HEK293 (cell line): ENCODE measurements at regions not wholly inside any gene's neighbourhood (a gene's known extent, or its start where the extent isn't known, plus 50 kb on each side); places are given as distances from the start of the nearest gene placed in this dataset.

Source experiments
- CTCF ChIA-PET: fragments of 350-600 bp; formaldehyde crosslinking; extraction: SDS; loops from one replicate; lab custom pipeline; 2021; ENCODE audit warnings: antibody characterized with exemption; lab: Yijun Ruan, JAX
- POLR2A ChIA-PET: fragments of 300-600 bp; formaldehyde crosslinking; extraction: SDS; loops from one replicate; lab custom pipeline; 2020; ENCODE audit warnings: antibody characterized with exemption, inconsistent platforms; lab: Yijun Ruan, JAX
- H3K27ac ChIP-seq: fragments of 200-500 bp; sonication (Bioruptor generic); 2 replicates; pipeline ENCODE4 v1.5.1; 2014; ENCODE audit warnings: low read depth, low read length, control low read depth, inconsistent platforms; ENCODE audit errors: extremely low read depth
- H3K36me3 ChIP-seq, 2 experiments: fragments of 200-500 bp in 1 of 2; sonication (Bioruptor generic) in 1 of 2; 1 replicate in 1 of 2; 2 replicates in 1 of 2; pipeline ENCODE4 v1.5.1; 2014 to 2017; ENCODE audit warnings: inconsistent platforms in 2 of 2, low read length in 2 of 2; ENCODE audit not compliant: control insufficient read depth in 2 of 2, insufficient read depth in 1 of 2
- H3K4me1 ChIP-seq: fragments of 200-500 bp; sonication (Bioruptor generic); 2 replicates; pipeline ENCODE4 v1.5.1; 2014; ENCODE audit warnings: mild to moderate bottlenecking, low read length, inconsistent platforms; ENCODE audit not compliant: control insufficient read depth, insufficient read depth
- H3K4me3 ChIP-seq: 2 replicates; pipeline ENCODE4 v1.5.1; 2011; ENCODE audit warnings: low read depth, mild to moderate bottlenecking, control low read depth, low read length, moderate library complexity
- H3K9me3 ChIP-seq: fragments of 200-500 bp; sonication (Bioruptor generic); 2 replicates; pipeline ENCODE4 v1.5.1; 2014; ENCODE audit warnings: low read depth, low read length, inconsistent platforms; ENCODE audit not compliant: control insufficient read depth, insufficient read depth
- CTCF ChIP-seq: fragments of 450-650 bp; formaldehyde crosslinking; IDR thresholded peaks from 2 replicates; pipeline ENCODE4 v1.5.1; 2016; ENCODE audit warnings: missing biosample characterization, missing genetic modification characterization
- ZNF155 ChIP-seq: fragments of 450-650 bp; formaldehyde crosslinking; IDR thresholded peaks from 2 replicates; pipeline ENCODE4 v1.5.1; 2016; ENCODE audit warnings: missing biosample characterization, missing genetic modification characterization
- ZNF202 ChIP-seq: fragments of 450-650 bp; formaldehyde crosslinking; IDR thresholded peaks from 2 replicates; pipeline ENCODE4 v1.5.1; 2016; ENCODE audit warnings: missing biosample characterization, missing genetic modification characterization, borderline replicate concordance
- ZNF280D ChIP-seq: fragments of 450-650 bp; formaldehyde crosslinking; IDR thresholded peaks from 2 replicates; pipeline ENCODE4 v1.5.1; 2016; ENCODE audit warnings: missing biosample characterization, missing genetic modification characterization
- ZNF324 ChIP-seq: fragments of 450-650 bp; formaldehyde crosslinking; IDR thresholded peaks from 2 replicates; pipeline ENCODE4 v1.5.1; 2016; ENCODE audit warnings: missing biosample characterization, missing genetic modification characterization
- ZNF514 ChIP-seq: fragments of 450-650 bp; formaldehyde crosslinking; IDR thresholded peaks from 2 replicates; pipeline ENCODE4 v1.5.1; 2016; ENCODE audit warnings: missing biosample characterization, missing genetic modification characterization
- ZNF518A ChIP-seq: fragments of 450-650 bp; formaldehyde crosslinking; conservative IDR thresholded peaks from 2 replicates; pipeline ENCODE4 v1.5.1; 2016; ENCODE audit warnings: low read depth, missing biosample characterization, missing genetic modification characterization
- ZNF521 ChIP-seq: fragments of 450-650 bp; formaldehyde crosslinking; IDR thresholded peaks from 2 replicates; pipeline ENCODE4 v1.5.1; 2017; ENCODE audit warnings: missing biosample characterization, mild to moderate bottlenecking, missing genetic modification characterization
- ZNF664 ChIP-seq: fragments of 450-650 bp; formaldehyde crosslinking; IDR thresholded peaks from 2 replicates; pipeline ENCODE4 v1.5.1; 2016; ENCODE audit warnings: missing biosample characterization, missing genetic modification characterization
- ZSCAN16 ChIP-seq: fragments of 450-650 bp; formaldehyde crosslinking; IDR thresholded peaks from 2 replicates; pipeline ENCODE4 v1.5.1; 2016; ENCODE audit warnings: missing biosample characterization, missing genetic modification characterization
- TF ChIP-seq, protein P1 (sequence below): fragments of 450-650 bp; formaldehyde crosslinking; IDR thresholded peaks from 2 replicates; pipeline ENCODE4 v1.5.1; 2016; ENCODE audit warnings: missing biosample characterization, missing genetic modification characterization

DNA sequence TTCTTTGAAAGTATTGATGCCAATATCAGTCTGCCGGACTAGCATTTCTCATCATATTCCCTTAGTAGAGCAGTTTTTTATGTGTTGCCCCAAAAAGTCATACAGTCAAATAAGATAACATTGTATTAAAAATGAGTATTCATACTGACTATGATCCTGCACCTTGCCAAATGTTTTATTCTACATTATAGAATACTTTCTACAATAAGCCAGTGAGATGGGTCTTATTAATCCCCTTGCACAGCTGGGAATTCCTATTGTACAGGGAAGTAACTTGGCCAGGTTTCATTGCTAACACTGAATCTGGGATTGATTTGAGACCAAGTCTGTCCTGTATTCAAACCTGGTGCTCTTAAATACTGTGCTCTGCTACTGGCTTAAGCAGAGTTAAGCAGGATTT, 114.0 kb downstream of the KCTD12 start:
- H3K4me1 ChIP-seq, result no peaks in the 10 kb centered on the region
- CTCF ChIA-PET, result interaction anchor here (0.6 kb wide), 1 partner anchor 27 kb away, joined by 3 read pairs; no protein-coding TSS in a partner anchor

More for the DNA sequence above, 114.0 kb downstream of the KCTD12 start:
- H3K9me3 ChIP-seq, result no peaks in the 10 kb centered on the region
- H3K36me3 ChIP-seq, result no peaks in the 10 kb centered on the region
- no peak overlapping the region for H3K27ac ChIP-seq
- POLR2A ChIA-PET, result no interaction called here
- no peak overlapping the region for H3K4me3 ChIP-seq
- TF ChIP-seq ZNF155 (tag by site-specific recombination) (no peak), ZSCAN16 (no peak), ZNF202 (tag by site-specific recombination) (no peak), ZNF518A (tag by site-specific recombination) (no peak), ZNF324 (tag by site-specific recombination) (no peak), ZNF664 (tag by site-specific recombination) (no peak), CTCF (tag by site-specific recombination) (no peak), ZNF280D (tag by site-specific recombination) (no peak), ZNF521 (no peak), ZNF514 (tag by site-specific recombination) (no peak)
- TF ChIP-seq, protein P1, sequence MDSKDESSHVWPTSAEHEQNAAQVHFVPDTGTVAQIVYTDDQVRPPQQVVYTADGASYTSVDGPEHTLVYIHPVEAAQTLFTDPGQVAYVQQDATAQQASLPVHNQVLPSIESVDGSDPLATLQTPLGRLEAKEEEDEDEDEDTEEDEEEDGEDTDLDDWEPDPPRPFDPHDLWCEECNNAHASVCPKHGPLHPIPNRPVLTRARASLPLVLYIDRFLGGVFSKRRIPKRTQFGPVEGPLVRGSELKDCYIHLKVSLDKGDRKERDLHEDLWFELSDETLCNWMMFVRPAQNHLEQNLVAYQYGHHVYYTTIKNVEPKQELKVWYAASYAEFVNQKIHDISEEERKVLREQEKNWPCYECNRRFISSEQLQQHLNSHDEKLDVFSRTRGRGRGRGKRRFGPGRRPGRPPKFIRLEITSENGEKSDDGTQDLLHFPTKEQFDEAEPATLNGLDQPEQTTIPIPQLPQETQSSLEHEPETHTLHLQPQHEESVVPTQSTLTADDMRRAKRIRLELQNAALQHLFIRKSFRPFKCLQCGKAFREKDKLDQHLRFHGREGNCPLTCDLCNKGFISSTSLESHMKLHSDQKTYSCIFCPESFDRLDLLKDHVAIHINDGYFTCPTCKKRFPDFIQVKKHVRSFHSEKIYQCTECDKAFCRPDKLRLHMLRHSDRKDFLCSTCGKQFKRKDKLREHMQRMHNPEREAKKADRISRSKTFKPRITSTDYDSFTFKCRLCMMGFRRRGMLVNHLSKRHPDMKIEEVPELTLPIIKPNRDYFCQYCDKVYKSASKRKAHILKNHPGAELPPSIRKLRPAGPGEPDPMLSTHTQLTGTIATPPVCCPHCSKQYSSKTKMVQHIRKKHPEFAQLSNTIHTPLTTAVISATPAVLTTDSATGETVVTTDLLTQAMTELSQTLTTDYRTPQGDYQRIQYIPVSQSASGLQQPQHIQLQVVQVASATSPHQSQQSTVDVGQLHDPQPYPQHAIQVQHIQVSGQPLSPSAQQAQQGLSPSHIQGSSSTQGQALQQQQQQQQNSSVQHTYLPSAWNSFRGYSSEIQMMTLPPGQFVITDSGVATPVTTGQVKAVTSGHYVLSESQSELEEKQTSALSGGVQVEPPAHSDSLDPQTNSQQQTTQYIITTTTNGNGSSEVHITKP, result no peak
